ENCODE measurements at regions not wholly inside any gene's neighbourhood (a gene's known extent, or its start where the extent isn't known, plus 50 kb on each side); places are given as distances from the start of the nearest gene placed in this dataset.

DNA sequence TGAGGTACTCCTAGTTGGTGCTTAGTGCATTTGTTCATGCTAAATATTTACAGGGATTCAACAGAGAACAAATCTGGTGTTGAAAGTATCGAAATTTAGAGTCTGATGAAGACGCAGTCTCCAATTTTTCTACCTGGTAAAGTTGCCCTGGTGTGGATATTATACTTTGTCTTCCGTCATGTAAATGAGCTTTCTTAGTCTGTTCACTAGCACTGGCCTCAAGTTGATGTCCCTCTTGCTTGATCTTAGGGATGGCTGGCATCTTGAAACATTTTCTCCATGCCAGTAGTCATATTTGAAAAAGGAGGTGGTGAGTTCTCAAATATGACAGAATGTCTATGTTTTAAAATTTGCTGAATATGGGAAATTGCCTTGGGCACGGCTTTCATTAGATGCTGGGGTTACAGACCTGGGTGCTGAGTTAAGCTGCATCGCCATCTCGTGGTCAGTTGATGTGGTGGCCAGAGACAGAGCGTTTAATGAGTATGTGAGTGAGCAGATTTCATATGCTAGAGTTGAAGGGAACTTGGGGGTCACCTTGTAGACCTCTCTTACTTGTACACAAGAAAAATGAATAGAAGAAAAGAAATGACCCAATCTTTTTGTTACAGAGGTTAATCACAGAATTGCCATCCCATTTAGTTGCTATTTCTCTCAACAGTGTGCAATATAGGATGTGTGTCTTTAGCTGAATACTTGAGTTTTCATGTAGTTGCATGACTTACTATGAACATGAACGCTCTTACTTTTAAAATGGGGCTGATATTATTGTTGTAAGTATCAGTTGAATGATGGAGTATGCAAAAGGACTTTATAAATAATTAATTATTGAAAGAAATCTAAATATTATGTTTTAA is 172.8 kb upstream of the DCN start:
- H3K27ac Mint-ChIP-seq: no peak overlapping the region
- Histone ChIP-seq H3K27me3 (replicated peaks in 1 of 4; ENCODE audit: control extremely low read depth in 1 of 4, control insufficient read depth in 3 of 4, insufficient read depth in 4 of 4, low read length in 3 of 4) (peaks cover 0 to 5% (median 0%) of the 10 kb centered on the region in 4 experiments), H3K4me2 (replicated peaks; ENCODE audit: low read depth, low read length, poor library complexity, severe bottlenecking) (no peak overlapping the region), H3K4me3 (ENCODE audit: control extremely low read depth in 1 of 5, extremely low read depth in 1 of 5, insufficient read depth in 1 of 5, low read depth in 2 of 5, low read length in 4 of 5) (no peak overlapping the region), H3K4me1 (ENCODE audit: control insufficient read depth in 2 of 2, insufficient read depth in 2 of 2, low read length in 2 of 2) (no peaks in the 10 kb centered on the region), H3K9me3 (ENCODE audit: control extremely low read depth in 1 of 3, control insufficient read depth in 2 of 3, insufficient read depth in 1 of 3, low read length in 2 of 3) (no peaks in the 10 kb centered on the region), H3K9ac (ENCODE audit: low read length) (no peak overlapping the region), H3K36me3 (replicated peaks in 1 of 2; ENCODE audit: control extremely low read depth in 1 of 2, control insufficient read depth in 1 of 2, extremely low read depth in 1 of 2, insufficient read depth in 2 of 2, low read length in 1 of 2) (no peaks in the 10 kb centered on the region), H4K20me1 (ENCODE audit: control insufficient read depth, insufficient read depth, low read length, poor library complexity, severe bottlenecking) (no peaks in the 10 kb centered on the region), H3K79me2 (ENCODE audit: control insufficient read depth, insufficient read depth, low read length) (no peaks in the 10 kb centered on the region), H2AFZ (ENCODE audit: insufficient read depth, low read depth, low read length, poor library complexity, severe bottlenecking) (no peak overlapping the region), H3K27ac (ENCODE audit: low read length in 2 of 2) (no peak overlapping the region)
- peak; percentile 50 for DNase-seq
- peak; percentile 64 for ATAC-seq (ENCODE audit: low read depth)
- H3K9me3 Mint-ChIP-seq (ENCODE audit: insufficient read depth): no peaks in the 10 kb centered on the region
- 37% methylated on average over 6 of the region's 8 CpGs for WGBS (ENCODE audit: insufficient coverage)
- no peaks in the 10 kb centered on the region for H3K4me1 Mint-ChIP-seq
- TF ChIP-seq EZH2 (IDR thresholded peaks at IDR 0.05; ENCODE audit: borderline replicate concordance, insufficient read depth, low read depth, low read length, poor library complexity, severe bottlenecking): no peak
- TF ChIP-seq, protein P1, sequence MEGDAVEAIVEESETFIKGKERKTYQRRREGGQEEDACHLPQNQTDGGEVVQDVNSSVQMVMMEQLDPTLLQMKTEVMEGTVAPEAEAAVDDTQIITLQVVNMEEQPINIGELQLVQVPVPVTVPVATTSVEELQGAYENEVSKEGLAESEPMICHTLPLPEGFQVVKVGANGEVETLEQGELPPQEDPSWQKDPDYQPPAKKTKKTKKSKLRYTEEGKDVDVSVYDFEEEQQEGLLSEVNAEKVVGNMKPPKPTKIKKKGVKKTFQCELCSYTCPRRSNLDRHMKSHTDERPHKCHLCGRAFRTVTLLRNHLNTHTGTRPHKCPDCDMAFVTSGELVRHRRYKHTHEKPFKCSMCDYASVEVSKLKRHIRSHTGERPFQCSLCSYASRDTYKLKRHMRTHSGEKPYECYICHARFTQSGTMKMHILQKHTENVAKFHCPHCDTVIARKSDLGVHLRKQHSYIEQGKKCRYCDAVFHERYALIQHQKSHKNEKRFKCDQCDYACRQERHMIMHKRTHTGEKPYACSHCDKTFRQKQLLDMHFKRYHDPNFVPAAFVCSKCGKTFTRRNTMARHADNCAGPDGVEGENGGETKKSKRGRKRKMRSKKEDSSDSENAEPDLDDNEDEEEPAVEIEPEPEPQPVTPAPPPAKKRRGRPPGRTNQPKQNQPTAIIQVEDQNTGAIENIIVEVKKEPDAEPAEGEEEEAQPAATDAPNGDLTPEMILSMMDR (IDR thresholded peaks at IDR 0.05): peak; percentile 73
- H3K4me3 Mint-ChIP-seq: no peak overlapping the region
- CTCF ChIA-PET: interaction anchor here (0.6 to 1.9 kb wide), 9 partner anchors 10 to 1742 kb away, joined by 3 to 11 read pairs (median 3); no protein-coding TSS in a partner anchor
- intact Hi-C loops (cut with micrococcal nuclease): no loop called here
- peaks cover 20% of the 10 kb centered on the region for H3K27me3 Mint-ChIP-seq
- POLR2A ChIA-PET: no interaction called here

DNA sequence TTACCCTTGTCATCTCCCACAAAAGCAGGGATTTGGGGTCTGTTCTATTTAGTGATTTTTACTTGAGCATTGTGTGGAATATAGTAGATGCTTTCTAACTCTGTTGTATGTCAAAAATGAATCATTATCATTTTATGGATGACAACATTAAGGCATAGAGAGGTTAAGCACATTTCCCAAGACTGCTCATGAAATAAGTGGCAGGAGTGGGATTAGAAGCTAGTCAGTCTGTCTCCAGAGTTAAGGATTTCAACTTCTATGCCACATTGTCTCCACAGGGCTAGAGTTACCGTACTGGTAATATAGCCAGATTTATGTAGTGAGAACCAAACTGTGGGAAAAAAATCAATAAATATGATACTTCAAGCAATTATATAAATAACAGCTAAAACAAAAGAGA is 170.6 kb upstream of the DCN start:
- H3K4me3 Mint-ChIP-seq: no peak overlapping the region
- intact Hi-C loops (cut with micrococcal nuclease): no loop called here
- H3K4me1 Mint-ChIP-seq: no peaks in the 10 kb centered on the region
- POLR2A ChIA-PET: no interaction called here
- CTCF ChIA-PET: interaction anchor here (0.6 kb wide), 1 partner anchor 1741 kb away, joined by 4 read pairs; no protein-coding TSS in a partner anchor
- Histone ChIP-seq H3K9ac (ENCODE audit: low read length) (no peak overlapping the region), H3K4me3 (ENCODE audit: control extremely low read depth in 1 of 5, extremely low read depth in 1 of 5, insufficient read depth in 1 of 5, low read depth in 2 of 5, low read length in 4 of 5) (no peak overlapping the region), H3K27me3 (replicated peaks in 1 of 4; ENCODE audit: control extremely low read depth in 1 of 4, control insufficient read depth in 3 of 4, insufficient read depth in 4 of 4, low read length in 3 of 4) (peaks cover 0 to 5% (median 0%) of the 10 kb centered on the region in 4 experiments), H3K27ac (ENCODE audit: low read length in 2 of 2) (no peak overlapping the region), H3K4me1 (ENCODE audit: control insufficient read depth in 2 of 2, insufficient read depth in 2 of 2, low read length in 2 of 2) (no peaks in the 10 kb centered on the region), H3K4me2 (replicated peaks; ENCODE audit: low read depth, low read length, poor library complexity, severe bottlenecking) (no peak overlapping the region), H3K79me2 (ENCODE audit: control insufficient read depth, insufficient read depth, low read length) (no peaks in the 10 kb centered on the region), H2AFZ (ENCODE audit: insufficient read depth, low read depth, low read length, poor library complexity, severe bottlenecking) (no peak overlapping the region), H3K9me3 (ENCODE audit: control extremely low read depth in 1 of 3, control insufficient read depth in 2 of 3, insufficient read depth in 1 of 3, low read length in 2 of 3) (no peaks in the 10 kb centered on the region), H4K20me1 (ENCODE audit: control insufficient read depth, insufficient read depth, low read length, poor library complexity, severe bottlenecking) (no peaks in the 10 kb centered on the region), H3K36me3 (replicated peaks in 1 of 2; ENCODE audit: control extremely low read depth in 1 of 2, control insufficient read depth in 1 of 2, extremely low read depth in 1 of 2, insufficient read depth in 2 of 2, low read length in 1 of 2) (no peaks in the 10 kb centered on the region)
- H3K9me3 Mint-ChIP-seq (ENCODE audit: insufficient read depth): no peaks in the 10 kb centered on the region
- no peak overlapping the region for H3K27ac Mint-ChIP-seq
- TF ChIP-seq, protein P1 (IDR thresholded peaks at IDR 0.05): no peak
- TF ChIP-seq EZH2 (IDR thresholded peaks at IDR 0.05; ENCODE audit: borderline replicate concordance, insufficient read depth, low read depth, low read length, poor library complexity, severe bottlenecking): no peak
- peaks cover 26% of the 10 kb centered on the region for H3K27me3 Mint-ChIP-seq
- no peak for DNase-seq
- no peak for ATAC-seq (ENCODE audit: low read depth)
- WGBS (ENCODE audit: insufficient coverage): no CpG with 5 or more reads among the region's 1 CpG
